H1 (cell line): ENCODE measurements at regions not wholly inside any gene's neighbourhood (a gene's known extent, or its start where the extent isn't known, plus 50 kb on each side); places are given as distances from the start of the nearest gene placed in this dataset.

Experiments
- CTCF ChIA-PET: fragments of 300-600 bp; sonication (Branson Sonifier 250); formaldehyde crosslinking; loops from one replicate; lab custom pipeline; 2021; ENCODE audit not compliant: partially characterized antibody; lab: Charles Lee
- POLR2A ChIA-PET: fragments of 300-600 bp; sonication (Branson Sonifier 250); formaldehyde crosslinking; loops from one replicate; lab custom pipeline; 2021; ENCODE audit warnings: inconsistent platforms; ENCODE audit not compliant: partially characterized antibody; lab: Charles Lee
- DNase-seq, 2 experiments: peaks; one replicate each; pipeline versions ENCODE4 v3.0.0 to v3.0.0-alpha.2; 2010 to 2022; ENCODE audit warnings: low spot score in 2 of 2, low read depth in 1 of 2, mixed read lengths in 1 of 2
- FAIRE-seq: peaks from 2 replicates; lab custom pipeline; 2011; peaks lifted over from hg19 to GRCh38; lab: Jason Lieb, UNC
- H2AFZ ChIP-seq: 2 replicates; pipeline ENCODE4 v1.8.1; 2012; ENCODE audit warnings: low read length, inconsistent platforms
- H2AK5ac ChIP-seq: 2 replicates; pipeline ENCODE4 v1.6.1; 2013; ENCODE audit warnings: low read depth, low read length
- H2BK120ac ChIP-seq: replicated peaks from 2 replicates; pipeline ENCODE3; 2013; ENCODE audit warnings: low read depth, low read length, inconsistent platforms
- H2BK12ac ChIP-seq: 2 replicates; pipeline ENCODE4 v1.6.1; 2013; ENCODE audit warnings: low read depth, low read length
- H2BK15ac ChIP-seq: 2 replicates; pipeline ENCODE4 v1.6.1; 2013; ENCODE audit warnings: low read length
- H2BK20ac ChIP-seq: 2 replicates; pipeline ENCODE4 v1.6.1; 2013; ENCODE audit warnings: low read length
- H2BK5ac ChIP-seq: 2 replicates; pipeline ENCODE4 v1.6.1; 2013; ENCODE audit warnings: low read depth, low read length
- H3K14ac ChIP-seq: 2 replicates; pipeline ENCODE4 v1.6.1; 2013; ENCODE audit warnings: inconsistent platforms; ENCODE audit not compliant: insufficient read length
- H3K18ac ChIP-seq: 2 replicates; pipeline ENCODE4 v1.6.1; 2013; ENCODE audit warnings: low read length; ENCODE audit errors: extremely low read depth
- H3K23ac ChIP-seq: 2 replicates; pipeline ENCODE4 v1.6.1; 2013; ENCODE audit warnings: inconsistent platforms; ENCODE audit not compliant: insufficient read length
- H3K23me2 ChIP-seq: 2 replicates; pipeline ENCODE4 v1.6.1; 2013; ENCODE audit warnings: low read depth, low read length
- H3K27ac ChIP-seq: 2 replicates; pipeline ENCODE4 v1.6.1; 2011; ENCODE audit warnings: low read depth, low read length, inconsistent platforms
- H3K27me3 ChIP-seq, 4 experiments: replicated peaks in 1 of 4; 1 replicate in 1 of 4; 2 replicates in 3 of 4; pipeline versions ENCODE4 v1.6.1 to v1.8.1; 2011 to 2013; ENCODE audit warnings: low read length in 3 of 4, mild to moderate bottlenecking in 3 of 4, inconsistent platforms in 2 of 4, mixed read lengths in 2 of 4, moderate library complexity in 1 of 4; ENCODE audit not compliant: control insufficient read depth in 3 of 4, insufficient read depth in 3 of 4; ENCODE audit errors: extremely low read depth in 1 of 4
- H3K36me3 ChIP-seq, 4 experiments: 2 replicates each; pipeline versions ENCODE4 v1.6.1 to v1.8.1; 2011 to 2013; ENCODE audit warnings: mild to moderate bottlenecking in 4 of 4, low read length in 3 of 4, moderate library complexity in 2 of 4, control low read depth in 1 of 4, inconsistent platforms in 1 of 4; ENCODE audit not compliant: insufficient read depth in 4 of 4, control insufficient read depth in 2 of 4
- H3K4ac ChIP-seq: replicated peaks from 2 replicates; pipeline ENCODE3; 2013; ENCODE audit warnings: low read length, low read depth, mixed read lengths, inconsistent platforms; ENCODE audit not compliant: insufficient read length
- H3K4me1 ChIP-seq, 4 experiments: replicated peaks in 1 of 4; 1 replicate in 1 of 4; 2 replicates in 3 of 4; pipeline versions ENCODE4 v1.6.1 to v1.8.1; 2011 to 2013; ENCODE audit warnings: low read length in 3 of 4, inconsistent platforms in 2 of 4, mixed read lengths in 1 of 4; ENCODE audit not compliant: insufficient read depth in 4 of 4, control insufficient read depth in 3 of 4
- H3K4me2 ChIP-seq, 2 experiments: 2 replicates each; pipeline versions ENCODE4 v1.6.1 to v1.8.1; 2011 to 2013; ENCODE audit warnings: low read depth in 2 of 2, low read length in 2 of 2, control low read depth in 1 of 2, inconsistent platforms in 1 of 2, mild to moderate bottlenecking in 1 of 2; ENCODE audit not compliant: insufficient read depth in 1 of 2
- H3K4me3 ChIP-seq, 4 experiments: fragments of 200-600, 300-600 bp in 1 of 4; sonication (generic), shearing (Covaris generic), sonication (Bioruptor Twin) in 1 of 4; 2 replicates each; pipeline versions ENCODE4 v1.5.1 to v1.8.1; 2011 to 2016; ENCODE audit warnings: low read length in 4 of 4, low read depth in 3 of 4, control low read depth in 2 of 4, inconsistent platforms in 2 of 4, mild to moderate bottlenecking in 2 of 4, mixed read lengths in 1 of 4, moderate library complexity in 1 of 4; ENCODE audit not compliant: insufficient read depth in 2 of 4; ENCODE audit errors: extremely low read depth in 1 of 4
- H3K56ac ChIP-seq: replicated peaks from 2 replicates; pipeline ENCODE3; 2013; ENCODE audit warnings: low read depth, mild to moderate bottlenecking, mixed read lengths, low read length, inconsistent platforms; ENCODE audit not compliant: insufficient read length
- H3K79me1 ChIP-seq: 2 replicates; pipeline ENCODE4 v1.6.1; 2013; ENCODE audit warnings: low read depth, low read length, control low read depth
- H3K79me2 ChIP-seq, 2 experiments: 2 replicates each; pipeline versions ENCODE4 v1.6.1 to v1.8.1; 2012 to 2013; ENCODE audit warnings: low read length in 2 of 2, mild to moderate bottlenecking in 2 of 2, inconsistent platforms in 1 of 2; ENCODE audit not compliant: insufficient read depth in 2 of 2, control insufficient read depth in 1 of 2
- H3K9ac ChIP-seq, 4 experiments: replicated peaks in 1 of 4; 1 replicate in 1 of 4; 2 replicates in 3 of 4; pipeline versions ENCODE4 v1.6.1 to v1.8.1; 2011 to 2013; ENCODE audit warnings: low read depth in 3 of 4, low read length in 3 of 4, control low read depth in 2 of 4, mild to moderate bottlenecking in 2 of 4, moderate library complexity in 2 of 4, inconsistent platforms in 1 of 4; ENCODE audit errors: extremely low read depth in 1 of 4
- H3K9me3 ChIP-seq, 2 experiments: 2 replicates each; pipeline versions ENCODE4 v1.6.1 to v1.8.1; 2012 to 2013; ENCODE audit warnings: mild to moderate bottlenecking in 2 of 2, moderate library complexity in 2 of 2, control low read depth in 1 of 2, inconsistent platforms in 1 of 2, low read depth in 1 of 2, low read length in 1 of 2, mixed read lengths in 1 of 2; ENCODE audit not compliant: insufficient read depth in 2 of 2
- H4K20me1 ChIP-seq, 2 experiments: replicated peaks in 1 of 2; 2 replicates each; pipeline versions ENCODE3 to v1.8.1; 2011 to 2013; ENCODE audit warnings: inconsistent platforms in 2 of 2, low read length in 2 of 2, mild to moderate bottlenecking in 1 of 2; ENCODE audit not compliant: insufficient read depth in 2 of 2, control insufficient read depth in 1 of 2
- H4K5ac ChIP-seq: 2 replicates; pipeline ENCODE4 v1.6.1; 2013; ENCODE audit warnings: low read length, low read depth, mixed read lengths, inconsistent platforms; ENCODE audit not compliant: insufficient read length
- H4K8ac ChIP-seq: 2 replicates; pipeline ENCODE4 v1.8.0; 2013; ENCODE audit warnings: mild to moderate bottlenecking, moderate library complexity, low read length, inconsistent platforms; ENCODE audit not compliant: insufficient read depth; ENCODE audit errors: extremely low read depth
- H4K91ac ChIP-seq: replicated peaks from 2 replicates; pipeline ENCODE3; 2013; ENCODE audit warnings: low read length, mixed read lengths, inconsistent platforms; ENCODE audit not compliant: insufficient read length
- BACH1 ChIP-seq: IDR thresholded peaks from 2 replicates; pipeline ENCODE4 v1.6.1; 2012; ENCODE audit warnings: low read length, improper control_type of control experiment
- BCL11A ChIP-seq, 2 experiments: IDR thresholded peaks; one replicate each; pipeline ENCODE4 v1.6.1; 2011; ENCODE audit warnings: low read depth in 2 of 2, low read length in 2 of 2, mild to moderate bottlenecking in 2 of 2
- CHD1 ChIP-seq: IDR thresholded peaks from 2 replicates; pipeline ENCODE4 v1.6.1; 2012; ENCODE audit warnings: low read depth, low read length, improper control_type of control experiment
- GABPA ChIP-seq: IDR thresholded peaks from 2 replicates; pipeline ENCODE4 v1.6.1; 2011; ENCODE audit warnings: mild to moderate bottlenecking, low read length, moderate library complexity, borderline replicate concordance; ENCODE audit not compliant: insufficient read depth
- KDM1A ChIP-seq: fragments of 200-600, 300-600 bp; sonication (generic); IDR thresholded peaks from 2 replicates; pipeline ENCODE4 v1.7.1; 2016; ENCODE audit warnings: mild to moderate bottlenecking, low read length, borderline replicate concordance
- MAFK ChIP-seq: IDR thresholded peaks from 2 replicates; pipeline ENCODE4 v1.6.1; 2012; ENCODE audit warnings: low read depth, mild to moderate bottlenecking, improper control_type of control experiment, low read length
- POLR2AphosphoS5 ChIP-seq: IDR thresholded peaks from 2 replicates; pipeline ENCODE4 v1.6.1; 2011; ENCODE audit warnings: low read depth, low read length
- TAF1 ChIP-seq: IDR thresholded peaks from 2 replicates; pipeline ENCODE4 v1.6.1; 2011; ENCODE audit warnings: mild to moderate bottlenecking, low read depth, low read length
- TAF7 ChIP-seq: optimal IDR thresholded peaks from 2 replicates; pipeline ENCODE3; 2011; ENCODE audit warnings: low read depth, mild to moderate bottlenecking, inconsistent platforms, low read length, moderate library complexity, borderline replicate concordance
- TCF12 ChIP-seq: IDR thresholded peaks from 2 replicates; pipeline ENCODE4 v1.6.1; 2011; ENCODE audit warnings: low read depth, mild to moderate bottlenecking, low read length
- WGBS, 2 experiments: shearing (Covaris generic) in 1 of 2; methylation state at CpG; one replicate each; pipeline versions ENCODE4 v1.1.6 to v1.1.7; 2013 to 2015; ENCODE audit warnings: low lambda C conversion rate in 2 of 2, mixed read lengths in 2 of 2, inconsistent platforms in 1 of 2, low coverage in 1 of 2, missing lambda C conversion rate in 1 of 2; ENCODE audit not compliant: insufficient replicate concordance in 2 of 2, insufficient coverage in 1 of 2, insufficient read length in 1 of 2; ENCODE audit errors: extremely low coverage in 1 of 2, missing lambda C conversion rate in 1 of 2; 5-methylcytosine and 5-hydroxymethylcytosine counted together

- H3K27me3 ChIP-seq: no peaks in the 10 kb centered on the region
- no peaks in the 10 kb centered on the region for H3K4me1 ChIP-seq
- H3K4ac ChIP-seq: no peak overlapping the region
- H2BK5ac ChIP-seq: no peak overlapping the region
- no peak overlapping the region for H4K8ac ChIP-seq
- H2BK120ac ChIP-seq: no peak overlapping the region
- H4K5ac ChIP-seq: no peak overlapping the region
- no peaks in the 10 kb centered on the region for H3K79me2 ChIP-seq
- no peaks in the 10 kb centered on the region for H3K79me1 ChIP-seq
- no peak overlapping the region for H2AK5ac ChIP-seq
- 0 out of 4 replicates have a peak, but pooled peaks cover 0 to 3% of the 10 kb centered on the region in 2 experiments for H3K9me3 ChIP-seq
- H2BK15ac ChIP-seq: no peak overlapping the region
- no peak overlapping the region for H3K56ac ChIP-seq
- H3K18ac ChIP-seq: no peak overlapping the region
- no peak overlapping the region for H3K23ac ChIP-seq
- no peak overlapping the region for H4K91ac ChIP-seq
- POLR2A ChIA-PET: no interaction called here
- no peaks in the 10 kb centered on the region for H3K23me2 ChIP-seq
- H2BK12ac ChIP-seq: no peak overlapping the region
- no peak for DNase-seq
- no peak overlapping the region for H3K27ac ChIP-seq
- H2BK20ac ChIP-seq: no peak overlapping the region
- H3K14ac ChIP-seq: no peak overlapping the region
- H4K20me1 ChIP-seq: no peaks in the 10 kb centered on the region
- H2AFZ ChIP-seq: 0 out of 2 replicates have a peak overlapping the region, but pooled peaks have one; percentile 21
- no peak for FAIRE-seq
- CTCF ChIA-PET: no interaction called here
- no peak overlapping the region for H3K9ac ChIP-seq
- 100% methylated on average over 1 of the region's 1 CpG; no CpG with 5 or more reads in 1 of the 2 experiments for WGBS, 2 experiments
- no peaks in the 10 kb centered on the region for H3K36me3 ChIP-seq
- H3K4me3 ChIP-seq: no peak overlapping the region
- no peak for TF ChIP-seq TAF1
- no peak for TF ChIP-seq GABPA
- no peak for TF ChIP-seq BCL11A (IDR thresholded peaks at IDR 0.05; ENCODE audit: low read depth in 2 of 2, low read length in 2 of 2)
- no peak for TF ChIP-seq MAFK
- no peak for TF ChIP-seq TAF7
- TF ChIP-seq BACH1: no peak
- TF ChIP-seq CHD1: no peak
- TF ChIP-seq KDM1A: no peak
- TF ChIP-seq TCF12: no peak
- no peak for TF ChIP-seq POLR2AphosphoS5
- H3K4me2 ChIP-seq: no peak overlapping the region
These were observed 353.2 kb downstream of the PDHA2 start for GRCh38 chr4:96193061-96193460.
